Epidermal melanocyte (primary cell): ENCODE measurements at regions not wholly inside any gene's neighbourhood (a gene's known extent, or its start where the extent isn't known, plus 50 kb on each side); places are given as distances from the start of the nearest gene placed in this dataset.

ENCODE experiments used
- DNase-seq: peaks from one replicate; pipeline ENCODE4 v3.0.0; 2011; ENCODE audit warnings: low spot score; ENCODE audit not compliant: insufficient read length

- DNase-seq, result no peak
Observed at GRCh38 chr16:9297437-9298113, 206.1 kb downstream of the HAPSTR1 start.

- DNase-seq, result no peak
Observed at GRCh38 chr16:9300252-9300651, 208.8 kb downstream of the HAPSTR1 start.

GRCh38 chr16:9302072-9302471, 210.6 kb downstream of the HAPSTR1 start:
- no peak for DNase-seq

GRCh38 chr16:9306753-9307152, 215.3 kb downstream of the HAPSTR1 start:
- DNase-seq, result no peak

- DNase-seq, result no peak
Observed at GRCh38 chr16:9307446-9307845, 216.0 kb downstream of the HAPSTR1 start.

- no peak for DNase-seq
Observed at GRCh38 chr16:9308356-9308801, 216.9 kb downstream of the HAPSTR1 start.

- no peak for DNase-seq
Observed at GRCh38 chr16:9308850-9309249, 217.4 kb downstream of the HAPSTR1 start.

- DNase-seq, result no peak
Observed at GRCh38 chr16:9309844-9310243, 218.4 kb downstream of the HAPSTR1 start.

GRCh38 chr16:9311303-9311954, 220.0 kb downstream of the HAPSTR1 start:
- DNase-seq, result no peak

- DNase-seq, result no peak
Observed at GRCh38 chr16:9316008-9316407, 224.6 kb downstream of the HAPSTR1 start.

- no peak for DNase-seq
Observed at GRCh38 chr16:9316615-9317014, 225.2 kb downstream of the HAPSTR1 start.

GRCh38 chr16:9318764-9319163, 227.3 kb downstream of the HAPSTR1 start:
- DNase-seq, result no peak

- DNase-seq, result no peak
Observed at GRCh38 chr16:9322769-9323168, 231.3 kb downstream of the HAPSTR1 start.

GRCh38 chr16:9323170-9323569, 231.7 kb downstream of the HAPSTR1 start:
- no peak for DNase-seq

GRCh38 chr16:9327253-9327652, 235.8 kb downstream of the HAPSTR1 start:
- no peak for DNase-seq

GRCh38 chr16:9328411-9328810, 237.0 kb downstream of the HAPSTR1 start:
- DNase-seq, result no peak

- DNase-seq, result no peak
Observed at GRCh38 chr16:9330095-9330494, 238.7 kb downstream of the HAPSTR1 start.

GRCh38 chr16:9331503-9331902, 240.1 kb downstream of the HAPSTR1 start:
- peak; percentile 52 for DNase-seq

GRCh38 chr16:9332574-9333148, 241.2 kb downstream of the HAPSTR1 start:
- DNase-seq, result no peak

GRCh38 chr16:9333469-9333868, 242.0 kb downstream of the HAPSTR1 start:
- DNase-seq, result no peak

- no peak for DNase-seq
Observed at GRCh38 chr16:9334103-9334502, 242.7 kb downstream of the HAPSTR1 start.

- no peak for DNase-seq
Observed at GRCh38 chr16:9337308-9338032, 246.0 kb downstream of the HAPSTR1 start.
